Choroid plexus epithelial cell (primary cell): ENCODE measurements at regions not wholly inside any gene's neighbourhood (a gene's known extent, or its start where the extent isn't known, plus 50 kb on each side); places are given as distances from the start of the nearest gene placed in this dataset.
A peak's percentile ranks its signal among the peaks of the same experiment; 100 is the strongest.

Experiments
- DNase-seq: peaks from one replicate; pipeline ENCODE4 v3.0.0-alpha.2; 2010; ENCODE audit warnings: low read depth
- H3K4me3 ChIP-seq: 2 replicates; pipeline ENCODE4 v1.5.1; 2011; ENCODE audit warnings: low read depth, mild to moderate bottlenecking, control low read depth, low read length, moderate library complexity
- TF ChIP-seq, protein P1 (sequence below): conservative IDR thresholded peaks from 2 replicates; pipeline ENCODE4 v1.5.1; 2011; ENCODE audit warnings: low read depth, mild to moderate bottlenecking, control low read depth, inconsistent platforms, low read length, moderate library complexity

DNA sequence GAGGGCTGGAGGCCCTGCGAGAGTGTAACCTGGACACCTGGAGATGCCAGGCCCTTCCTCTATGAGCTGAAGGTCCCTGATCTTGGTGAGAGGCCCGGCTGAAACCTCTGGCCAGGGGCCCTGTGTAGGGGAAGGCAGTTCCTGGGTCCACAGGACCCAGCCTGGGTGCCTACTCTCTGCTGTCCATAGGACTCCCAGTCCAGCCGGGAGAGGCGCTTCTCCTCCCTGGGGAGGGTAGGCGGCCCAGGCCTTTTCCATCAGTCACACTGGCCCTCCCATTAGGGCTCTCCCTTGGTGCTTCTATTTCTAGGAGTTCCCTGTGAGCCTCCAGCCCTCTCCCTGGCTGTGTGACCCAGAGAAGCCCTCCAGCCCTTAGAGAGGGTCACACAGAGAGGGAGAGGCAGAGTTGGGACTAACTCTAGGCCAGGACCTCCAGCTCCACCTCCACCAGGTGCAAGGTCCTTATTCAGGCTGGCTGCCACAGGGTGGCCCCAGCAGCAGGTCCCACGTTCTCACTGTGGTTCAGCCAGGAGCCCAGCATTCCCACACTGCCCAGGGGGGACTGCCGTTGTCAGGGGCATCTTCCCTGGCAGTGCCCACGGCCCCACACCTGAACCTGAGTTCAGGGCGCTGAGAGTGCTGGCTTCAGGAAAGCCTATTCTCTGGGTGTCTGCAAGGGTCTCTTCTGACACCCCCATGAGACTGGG, 146.8 kb downstream of the SMAD6 start:
- DNase-seq = no peak
- TF ChIP-seq, protein P1, sequence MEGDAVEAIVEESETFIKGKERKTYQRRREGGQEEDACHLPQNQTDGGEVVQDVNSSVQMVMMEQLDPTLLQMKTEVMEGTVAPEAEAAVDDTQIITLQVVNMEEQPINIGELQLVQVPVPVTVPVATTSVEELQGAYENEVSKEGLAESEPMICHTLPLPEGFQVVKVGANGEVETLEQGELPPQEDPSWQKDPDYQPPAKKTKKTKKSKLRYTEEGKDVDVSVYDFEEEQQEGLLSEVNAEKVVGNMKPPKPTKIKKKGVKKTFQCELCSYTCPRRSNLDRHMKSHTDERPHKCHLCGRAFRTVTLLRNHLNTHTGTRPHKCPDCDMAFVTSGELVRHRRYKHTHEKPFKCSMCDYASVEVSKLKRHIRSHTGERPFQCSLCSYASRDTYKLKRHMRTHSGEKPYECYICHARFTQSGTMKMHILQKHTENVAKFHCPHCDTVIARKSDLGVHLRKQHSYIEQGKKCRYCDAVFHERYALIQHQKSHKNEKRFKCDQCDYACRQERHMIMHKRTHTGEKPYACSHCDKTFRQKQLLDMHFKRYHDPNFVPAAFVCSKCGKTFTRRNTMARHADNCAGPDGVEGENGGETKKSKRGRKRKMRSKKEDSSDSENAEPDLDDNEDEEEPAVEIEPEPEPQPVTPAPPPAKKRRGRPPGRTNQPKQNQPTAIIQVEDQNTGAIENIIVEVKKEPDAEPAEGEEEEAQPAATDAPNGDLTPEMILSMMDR = no peak

DNA sequence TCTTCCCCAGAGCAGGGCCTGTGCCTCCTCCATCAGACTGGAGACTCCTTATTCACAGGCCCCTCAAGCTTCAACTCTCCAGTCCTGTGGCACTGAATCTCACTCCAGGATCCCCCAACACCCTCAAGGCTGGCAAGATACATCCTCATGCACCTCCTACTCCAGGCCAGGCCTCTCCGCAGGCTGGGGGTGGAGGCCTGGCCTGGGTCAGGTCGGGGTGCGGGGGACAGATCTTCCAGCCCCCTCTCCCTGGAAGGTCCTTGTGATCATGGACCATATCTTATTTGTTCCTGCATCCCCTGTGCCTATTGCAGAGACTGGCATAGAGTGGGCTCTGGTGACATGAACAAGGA, 147.3 kb downstream of the SMAD6 start:
- TF ChIP-seq, protein P1 = no peak
- no peak overlapping the region for H3K4me3 ChIP-seq
- DNase-seq = no peak

More for the DNA sequence above, 146.8 kb downstream of the SMAD6 start:
- no peak overlapping the region for H3K4me3 ChIP-seq

DNA sequence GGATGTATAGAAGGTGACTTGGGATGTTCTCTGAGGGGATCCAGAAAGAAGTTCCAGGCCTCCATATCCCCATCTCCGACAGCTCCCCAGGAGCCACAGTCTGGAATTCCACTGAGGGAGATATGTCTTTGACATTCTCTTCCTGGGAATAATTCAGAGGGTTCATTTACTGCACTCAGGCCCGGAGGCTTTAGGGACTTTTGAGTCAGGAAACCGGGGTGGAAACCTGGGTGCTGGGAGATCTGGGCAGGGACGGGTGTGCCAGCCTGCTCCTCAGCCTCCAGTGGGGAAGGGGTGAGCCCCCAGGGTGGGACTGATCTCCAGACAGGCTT, 147.7 kb downstream of the SMAD6 start:
- no peak overlapping the region for H3K4me3 ChIP-seq
- TF ChIP-seq, protein P1 = no peak
- DNase-seq = no peak

DNA sequence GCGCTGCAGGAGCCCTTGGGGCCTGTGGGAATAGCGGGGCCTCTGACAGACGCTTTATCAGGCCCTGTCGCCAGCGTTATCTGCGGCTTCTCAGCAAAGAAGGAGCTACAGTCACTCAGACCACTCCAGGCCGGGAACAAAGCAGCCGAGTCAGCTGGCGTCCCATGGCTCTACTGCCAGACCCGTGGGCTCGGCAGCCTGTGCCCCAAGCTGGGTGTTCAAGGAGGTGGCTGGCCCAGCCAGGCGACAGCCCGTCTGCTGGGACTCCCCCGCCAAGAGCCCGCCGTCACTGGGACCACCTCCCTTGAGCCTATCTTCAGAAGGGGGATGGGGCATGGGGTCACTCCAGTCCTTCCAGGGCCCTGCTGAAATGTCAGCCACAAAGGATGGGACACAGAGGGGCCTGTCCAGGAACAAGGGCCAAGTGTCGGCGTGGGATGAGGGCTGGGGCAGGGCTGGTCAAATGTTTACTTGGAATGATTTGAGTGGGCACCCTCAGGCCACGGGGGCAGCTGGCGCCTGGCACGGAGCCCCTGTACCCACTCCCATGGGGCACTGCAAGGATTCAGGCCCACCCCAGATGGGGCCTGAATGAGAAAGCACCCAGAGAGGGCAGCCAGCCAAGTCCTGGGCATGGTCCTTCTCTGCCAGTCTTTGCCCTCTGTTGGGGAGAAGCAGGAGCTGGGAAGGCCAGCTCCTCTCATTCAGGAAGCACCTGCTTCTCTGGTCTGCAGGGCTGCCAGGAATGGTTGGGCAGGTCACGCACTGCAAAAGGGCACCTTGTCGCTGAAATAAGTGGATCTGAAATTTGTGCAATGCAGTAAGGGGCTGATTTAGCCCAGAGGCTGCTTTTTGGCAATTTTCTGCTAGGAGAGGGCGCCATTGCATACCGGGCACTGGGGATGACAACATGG, 148.3 kb downstream of the SMAD6 start:
- no peak for DNase-seq
- H3K4me3 ChIP-seq = no peak overlapping the region
- TF ChIP-seq, protein P1 = no peak

DNA sequence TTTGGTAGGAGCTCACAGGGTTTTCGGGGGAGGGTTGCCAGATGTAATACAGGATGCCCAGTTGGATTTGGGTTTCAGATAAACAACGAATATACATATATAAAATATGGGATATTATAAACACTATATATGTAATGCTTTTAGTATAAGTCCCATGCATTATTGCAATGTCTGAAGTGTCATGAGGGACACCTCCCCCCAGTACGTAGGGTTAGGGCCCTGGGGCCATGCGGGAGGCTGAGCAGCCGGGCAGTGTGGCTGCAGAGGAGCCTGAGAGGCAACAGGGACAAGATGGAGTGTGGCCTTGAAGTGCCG, 148.9 kb downstream of the SMAD6 start:
- no peak overlapping the region for H3K4me3 ChIP-seq
- TF ChIP-seq, protein P1 = no peak
- no peak for DNase-seq

DNA sequence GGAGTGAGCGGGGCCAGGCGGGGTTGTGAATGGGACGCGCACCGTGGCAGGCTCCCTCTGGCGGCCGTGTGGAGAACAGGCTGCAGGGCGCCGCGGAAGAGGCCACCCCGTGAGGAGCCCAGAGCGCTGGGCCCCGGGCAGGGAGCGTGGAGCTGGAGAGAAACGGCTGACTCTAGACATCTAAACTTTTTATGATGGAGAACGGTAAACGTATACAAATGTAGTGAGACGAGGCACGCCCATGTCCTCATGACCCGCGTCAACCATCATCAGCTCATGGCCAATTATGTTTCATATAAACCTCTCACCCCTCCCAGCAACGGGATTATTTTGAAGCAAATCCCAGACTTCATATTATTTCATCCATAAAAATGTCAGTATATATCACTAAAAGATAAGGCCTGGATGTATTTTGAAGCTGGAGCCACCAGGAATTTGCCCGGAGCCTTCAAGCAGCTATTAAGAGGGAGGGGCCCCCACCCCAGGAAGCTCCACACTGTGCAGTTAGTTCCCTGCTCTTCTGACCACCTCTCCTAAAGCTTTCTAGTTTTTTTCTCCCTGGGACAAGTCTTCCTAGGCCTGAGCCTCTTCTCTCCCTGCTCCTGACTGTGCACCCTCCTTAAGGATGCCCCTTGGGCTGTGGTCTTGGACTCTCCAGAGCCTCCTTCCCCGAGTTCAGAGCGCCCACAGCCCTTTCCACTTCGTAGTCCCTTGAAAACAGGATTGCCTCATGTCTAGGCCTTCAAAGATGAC, 149.5 kb downstream of the SMAD6 start:
- peak; percentile 85 for DNase-seq
- no peak overlapping the region for H3K4me3 ChIP-seq
- TF ChIP-seq, protein P1 = peak; percentile 91
